Muscle of leg (tissue), 3 donors: ENCODE measurements at regions not wholly inside any gene's neighbourhood (a gene's known extent, or its start where the extent isn't known, plus 50 kb on each side); places are given as distances from the start of the nearest gene placed in this dataset.
"Not testable (repeated sequence)": the region's sequence is repeated elsewhere in the genome, so short reads cannot be mapped to it uniquely, and the experiment has no call there.

Experiments
- DNase-seq: peaks from one replicate; pipeline ENCODE4 v3.0.0; 2013
- H3K27ac ChIP-seq: one replicate; pipeline ENCODE4 v1.5.1; 2013; ENCODE audit warnings: mild to moderate bottlenecking, low read length, control low read depth
- H3K27me3 ChIP-seq: one replicate; pipeline ENCODE4 v1.6.1; 2013; ENCODE audit warnings: low read length; ENCODE audit not compliant: control insufficient read depth, insufficient read depth
- H3K36me3 ChIP-seq: one replicate; pipeline ENCODE4 v1.6.1; 2013; ENCODE audit warnings: low read length; ENCODE audit not compliant: control insufficient read depth, insufficient read depth
- H3K4me1 ChIP-seq: one replicate; pipeline ENCODE4 v1.6.1; 2013; ENCODE audit warnings: low read length; ENCODE audit not compliant: control insufficient read depth, insufficient read depth
- H3K4me3 ChIP-seq: one replicate; pipeline ENCODE4 v1.5.1; 2013; ENCODE audit warnings: low read length, control low read depth
- H3K9me3 ChIP-seq: replicated peaks from 2 replicates; pipeline ENCODE4 v1.6.1; 2013; ENCODE audit warnings: low read depth, low read length; ENCODE audit not compliant: control insufficient read depth
- WGBS: methylation state at CpG from one replicate; pipeline ENCODE4 v1.1.5; 2013; ENCODE audit warnings: missing lambda C conversion rate; ENCODE audit not compliant: insufficient coverage; 5-methylcytosine and 5-hydroxymethylcytosine counted together

- no peak for DNase-seq
- Histone ChIP-seq H3K9me3 (no peaks in the 10 kb centered on the region), H3K27ac (no peak overlapping the region), H3K4me1 (no peaks in the 10 kb centered on the region), H3K36me3 (no peaks in the 10 kb centered on the region), H3K27me3 (no peaks in the 10 kb centered on the region), H3K4me3 (no peak overlapping the region)
- WGBS, result 40% methylated on average over 1 of the region's 2 CpGs
Observed at GRCh38 chr5:12690361-12690760, 786.1 kb upstream of the CTNND2 start.

GRCh38 chr5:12683249-12683648, 779.0 kb upstream of the CTNND2 start:
- Histone ChIP-seq H3K27ac (no peak overlapping the region), H3K9me3 (no peaks in the 10 kb centered on the region), H3K36me3 (no peaks in the 10 kb centered on the region), H3K4me3 (no peak overlapping the region), H3K27me3 (no peaks in the 10 kb centered on the region), H3K4me1 (no peaks in the 10 kb centered on the region)
- 82% methylated on average over 2 of the region's 3 CpGs for WGBS
- DNase-seq, result no peak

GRCh38 chr5:12679731-12680130, 775.5 kb upstream of the CTNND2 start:
- no peaks in the 10 kb centered on the region for H3K36me3 ChIP-seq
- no peaks in the 10 kb centered on the region for H3K27me3 ChIP-seq
- H3K27ac ChIP-seq, result no peak overlapping the region
- no peak for DNase-seq
- H3K4me3 ChIP-seq, result no peak overlapping the region
- peaks cover 2% of the 10 kb centered on the region for H3K9me3 ChIP-seq
- no peaks in the 10 kb centered on the region for H3K4me1 ChIP-seq

- peaks cover 10% of the 10 kb centered on the region for H3K9me3 ChIP-seq
- no peaks in the 10 kb centered on the region for H3K36me3 ChIP-seq
- no peak overlapping the region for H3K4me3 ChIP-seq
- DNase-seq, result no peak
- 91% methylated on average over 5 of the region's 6 CpGs for WGBS
- no peak overlapping the region for H3K27ac ChIP-seq
- H3K4me1 ChIP-seq, result no peaks in the 10 kb centered on the region
- no peaks in the 10 kb centered on the region for H3K27me3 ChIP-seq
Observed at GRCh38 chr5:12675959-12676358, 771.7 kb upstream of the CTNND2 start.

GRCh38 chr5:12672141-12672540, 767.9 kb upstream of the CTNND2 start:
- 85% methylated on average over 2 of the region's 3 CpGs for WGBS

GRCh38 chr5:12669326-12669725, 765.1 kb upstream of the CTNND2 start:
- Histone ChIP-seq H3K36me3 (no peaks in the 10 kb centered on the region), H3K27ac (no peak overlapping the region), H3K27me3 (no peaks in the 10 kb centered on the region), H3K4me1 (no peaks in the 10 kb centered on the region), H3K9me3 (peaks cover 7% of the 10 kb centered on the region), H3K4me3 (no peak overlapping the region)
- no peak for DNase-seq
- 100% methylated on average over 1 of the region's 2 CpGs for WGBS

More at GRCh38 chr5:12672141-12672540, 767.9 kb upstream of the CTNND2 start:
- Histone ChIP-seq H3K9me3 (peaks cover 10% of the 10 kb centered on the region), H3K27me3 (no peaks in the 10 kb centered on the region), H3K27ac (no peak overlapping the region), H3K4me3 (no peak overlapping the region), H3K4me1 (no peaks in the 10 kb centered on the region), H3K36me3 (no peaks in the 10 kb centered on the region)
- no peak for DNase-seq

GRCh38 chr5:12668564-12668963, 764.3 kb upstream of the CTNND2 start:
- Histone ChIP-seq H3K27ac (no peak overlapping the region), H3K4me1 (no peaks in the 10 kb centered on the region), H3K9me3 (peaks cover 3% of the 10 kb centered on the region), H3K36me3 (no peaks in the 10 kb centered on the region), H3K27me3 (no peaks in the 10 kb centered on the region), H3K4me3 (no peak overlapping the region)
- no CpG with 5 or more reads among the region's 4 CpGs for WGBS
- DNase-seq, result no peak

GRCh38 chr5:12667818-12668217, 763.6 kb upstream of the CTNND2 start:
- WGBS, result 91% methylated on average over 3 of the region's 12 CpGs
- not testable (repeated sequence) for DNase-seq, H3K36me3 ChIP-seq, H3K27ac ChIP-seq, H3K9me3 ChIP-seq, H3K4me1 ChIP-seq, H3K4me3 ChIP-seq, H3K27me3 ChIP-seq

GRCh38 chr5:12665772-12666171, 761.5 kb upstream of the CTNND2 start:
- not testable (repeated sequence) for H3K36me3 ChIP-seq, H3K9me3 ChIP-seq, H3K27me3 ChIP-seq, DNase-seq, H3K27ac ChIP-seq, H3K4me1 ChIP-seq, H3K4me3 ChIP-seq
- 90% methylated on average over 3 of the region's 13 CpGs for WGBS

- peaks cover 2% of the 10 kb centered on the region for H3K9me3 ChIP-seq
- 96% methylated on average over 14 of the region's 20 CpGs for WGBS
Observed at GRCh38 chr5:12662545-12663314, 758.5 kb upstream of the CTNND2 start.

More at GRCh38 chr5:12662545-12663314, 758.5 kb upstream of the CTNND2 start:
- Histone ChIP-seq H3K27ac (no peak overlapping the region), H3K4me3 (no peak overlapping the region), H3K36me3 (no peaks in the 10 kb centered on the region), H3K27me3 (no peaks in the 10 kb centered on the region), H3K4me1 (no peaks in the 10 kb centered on the region)
- DNase-seq, result no peak
